ENCODE measurements at regions not wholly inside any gene's neighbourhood (a gene's known extent, or its start where the extent isn't known, plus 50 kb on each side); places are given as distances from the start of the nearest gene placed in this dataset.

GRCh38 chr15:36519067-36519466 is 60.4 kb upstream of the CDIN1 start:
- no peak overlapping the region for H3K27ac ChIP-seq (ENCODE audit: insufficient read depth, low read length)
- H3K9ac ChIP-seq (ENCODE audit: low read depth, low read length): no peak overlapping the region
- no peaks in the 10 kb centered on the region for H3K9me1 ChIP-seq (ENCODE audit: insufficient read depth, low read length)
- no peaks in the 10 kb centered on the region for H3K4me1 ChIP-seq (ENCODE audit: control insufficient read depth, insufficient read depth, low read length)
- 100% methylated on average over 1 of the region's 6 CpGs; no CpG with 5 or more reads in 1 of the 2 experiments for WGBS, 2 experiments (ENCODE audit: extremely low coverage in 2 of 2, insufficient read length in 1 of 2)
- BruUV-seq (replicated peaks): no TSS peak
- no peak overlapping the region for H3K23ac ChIP-seq (ENCODE audit: low read depth, low read length)
- POLR2A ChIA-PET (ENCODE audit: unreplicated experiment): no interaction called here
- H3K14ac ChIP-seq (replicated peaks; ENCODE audit: low read depth, low read length): no peak overlapping the region
- no peaks in the 10 kb centered on the region for H3K36me3 ChIP-seq (ENCODE audit: control insufficient read depth, insufficient read depth, low read length)
- CTCF ChIA-PET: no interaction called here
- H3K56ac ChIP-seq (ENCODE audit: extremely low read depth, insufficient read depth, low read length): no peak overlapping the region
- no peak overlapping the region for H4K5ac ChIP-seq (ENCODE audit: low read depth, low read length)
- H3K79me1 ChIP-seq (ENCODE audit: low read depth in 1 of 2, low read length in 2 of 2): no peaks in the 10 kb centered on the region
- intact Hi-C loops (cut with micrococcal nuclease) (no loop called here), in situ Hi-C loops (cut with MboI; ENCODE audit: low sequenced_read_pairs) (loop anchor here (25.0 kb wide), 2 partner anchors 618 to 1368 kb away; no protein-coding TSS in a partner anchor), dilution Hi-C loops (cut with HindIII; ENCODE audit: low sequenced_read_pairs, unreplicated experiment) (no loop called here)
- H2AK9ac ChIP-seq (replicated peaks; ENCODE audit: low read depth, low read length, poor library complexity): no peak overlapping the region
- H4K91ac ChIP-seq (ENCODE audit: insufficient read depth, low read depth, low read length): no peak overlapping the region
- no peaks in the 10 kb centered on the region for H3K9me3 ChIP-seq (ENCODE audit: control insufficient read depth, insufficient read depth, low read length)
- ATAC-seq (ENCODE audit: low read depth) (no peak), DNase-seq (no peak)
- no peak overlapping the region for H3K4me3 ChIP-seq (ENCODE audit: insufficient read depth, low read depth, low read length)
- no peak overlapping the region for H4K8ac ChIP-seq (ENCODE audit: low read depth in 2 of 2, low read length in 2 of 2)
- H4K20me1 ChIP-seq (ENCODE audit: insufficient read depth, low read length): no peaks in the 10 kb centered on the region
- H2BK120ac ChIP-seq (ENCODE audit: low read depth, low read length): no peak overlapping the region
- no peaks in the 10 kb centered on the region for H3K27me3 ChIP-seq (ENCODE audit: control insufficient read depth, insufficient read depth, low read length)
- H3K18ac ChIP-seq (ENCODE audit: low read depth, low read length): no peak overlapping the region
- H2AFZ ChIP-seq (replicated peaks; ENCODE audit: low read length, poor library complexity): no peak overlapping the region
- H2BK15ac ChIP-seq (ENCODE audit: low read depth, low read length): no peak overlapping the region
- no peak overlapping the region for H2BK20ac ChIP-seq (ENCODE audit: low read depth, low read length)
- H3K4ac ChIP-seq (ENCODE audit: low read depth, low read length): no peak overlapping the region
- no peak for TF ChIP-seq NFE2L2 (IDR thresholded peaks at IDR 0.05; ENCODE audit: low read depth, low read length)
- TF ChIP-seq CEBPB (IDR thresholded peaks at IDR 0.05; ENCODE audit: low read depth, low read length): no peak
- TF ChIP-seq USF2 (IDR thresholded peaks at IDR 0.05; ENCODE audit: low read depth, low read length): no peak
- no peak for TF ChIP-seq CTCF (conservative IDR thresholded peaks at IDR 0.05; ENCODE audit: low read depth, low read length)
- TF ChIP-seq FOS (IDR thresholded peaks at IDR 0.05; ENCODE audit: low read depth, low read length): no peak
- no peak for TF ChIP-seq POLR2A (IDR thresholded peaks at IDR 0.05; ENCODE audit: low read depth, low read length)
- TF ChIP-seq CHD1 (IDR thresholded peaks at IDR 0.05; ENCODE audit: low read depth, low read length): no peak
- H2BK5ac ChIP-seq (ENCODE audit: low read depth, low read length, poor library complexity, severe bottlenecking): no peak overlapping the region
- no peak overlapping the region for H3K4me2 ChIP-seq (ENCODE audit: low read depth, low read length)
- no peak overlapping the region for H2AK5ac ChIP-seq (ENCODE audit: low read depth, low read length)

Measured in IMR-90 (cell line).